Spleen (tissue), 11 donors: ENCODE measurements at regions not wholly inside any gene's neighbourhood (a gene's known extent, or its start where the extent isn't known, plus 50 kb on each side); places are given as distances from the start of the nearest gene placed in this dataset.

Experiments
- DNase-seq: peaks from one replicate; pipeline ENCODE4 v3.0.0-alpha.2; 2020
- H3K27ac ChIP-seq, 8 donors: fragments of 200-600 bp; sonication (generic) in 7 of 8; 1 replicate in 4 of 8; 2 replicates in 4 of 8; pipeline versions ENCODE4 v1.5.0 to v1.8.0; 2016 to 2021; ENCODE audit warnings: inconsistent platforms in 4 of 8, mild to moderate bottlenecking in 4 of 8, moderate library complexity in 1 of 8
- H3K27me3 ChIP-seq, 7 donors: fragments of 200-600 bp; sonication (generic) in 6 of 7; replicated peaks in 1 of 7; 1 replicate in 4 of 7; 2 replicates in 3 of 7; pipeline versions ENCODE4 v1.5.0 to v1.8.0; 2016 to 2021; ENCODE audit warnings: inconsistent platforms in 3 of 7, mild to moderate bottlenecking in 1 of 7
- H3K36me3 ChIP-seq, 6 donors: fragments of 200-600 bp; sonication (generic) in 5 of 6; 1 replicate in 4 of 6; 2 replicates in 2 of 6; pipeline versions ENCODE4 v1.5.0 to v1.8.0; 2016 to 2021; ENCODE audit warnings: inconsistent platforms in 2 of 6
- H3K4me1 ChIP-seq, 6 donors: fragments of 200-600 bp; sonication (generic) in 5 of 6; 1 replicate in 3 of 6; 2 replicates in 3 of 6; pipeline versions ENCODE4 v1.5.0 to v1.8.0; 2016 to 2021; ENCODE audit warnings: inconsistent platforms in 3 of 6
- H3K4me3 ChIP-seq, 8 donors: fragments of 200-600 bp; sonication (generic) in 7 of 8; 1 replicate in 4 of 8; 2 replicates in 4 of 8; pipeline versions ENCODE4 v1.5.0 to v1.8.0; 2016 to 2021; ENCODE audit warnings: inconsistent platforms in 4 of 8, mild to moderate bottlenecking in 4 of 8, moderate library complexity in 2 of 8
- H3K9me3 ChIP-seq, 8 donors: fragments of 200-600 bp; sonication (generic) in 7 of 8; 1 replicate in 4 of 8; 2 replicates in 4 of 8; pipeline versions ENCODE4 v1.5.0 to v1.8.0; 2016 to 2021; ENCODE audit warnings: inconsistent platforms in 4 of 8
- POLR2A ChIP-seq, 3 donors: fragments of 450-650 bp; IDR thresholded peaks; one replicate each; pipeline ENCODE4 v1.5.1; 2017; ENCODE audit warnings: antibody characterized with exemption in 3 of 3, mild to moderate bottlenecking in 1 of 3
- POLR2AphosphoS5 ChIP-seq, 3 donors: sonication (generic); formaldehyde crosslinking; IDR thresholded peaks; one replicate each; pipeline ENCODE4 v1.5.1; 2017; ENCODE audit warnings: antibody characterized with exemption in 3 of 3
- WGBS, 5 donors: extraction: QIAGEN DNeasy Blood & Tissue Kit in 3 of 5; methylation state at CpG; one replicate each; pipeline versions ENCODE4 v1.1.5 to v1.1.7; 2013 to 2018; 5-methylcytosine and 5-hydroxymethylcytosine counted together
- intact Hi-C: fragments of 100-400 bp; cut with DNase I; formaldehyde crosslinking; loops from one replicate; pipeline ENCODE4 v1.15.0; 2023; ENCODE audit warnings: low total_unique reads
- TF ChIP-seq, protein P1 (sequence below), 11 experiments: fragments of 200-600 bp in 7 of 11; fragments of 450-650 bp in 4 of 11; sonication (generic) in 4 of 11; IDR thresholded peaks in 8 of 11; conservative IDR thresholded peaks in 3 of 11; 1 replicate in 7 of 11; 2 replicates in 4 of 11; pipeline versions ENCODE4 v1.4.0 to v1.8.0; 2016 to 2021; ENCODE audit warnings: antibody characterized with exemption in 11 of 11, inconsistent platforms in 4 of 11, mild to moderate bottlenecking in 1 of 11
- donor health status: healthy with polysubstance abuse.
- donor health status: DM: no; HTN: no; CAD: no; lungs with moderate emphysema.
- donor health status: DM: no; HTN: no; CAD: no.
- donor health status: Bipolar disorder and iron deficiency.
- donor health status: healthy.
- donor health status: DM: no; HTN: no; CAD: no.
- donor health status: DM: yes; HTN: yes; CAD: no.

DNA sequence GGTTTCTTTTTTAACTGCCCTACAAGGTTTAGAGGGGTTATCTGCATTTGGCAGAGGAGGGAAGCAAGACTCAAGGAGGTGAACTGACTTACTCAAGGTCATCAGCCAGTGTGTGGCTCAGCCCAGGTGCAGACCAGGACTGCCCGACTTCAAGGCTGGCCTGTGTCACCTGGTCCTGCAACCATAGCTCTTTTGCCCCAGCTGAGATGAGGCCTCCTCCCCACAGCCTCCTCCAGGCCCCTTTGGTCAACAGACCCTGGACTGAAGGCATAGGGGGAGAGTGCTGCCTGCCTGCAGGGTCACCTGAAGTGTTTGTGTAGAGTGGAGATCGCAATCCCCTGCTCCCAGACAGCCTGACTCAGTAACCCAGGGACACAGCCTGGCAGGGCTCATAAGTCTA, 168.5 kb upstream of the GLI2 start:
- Histone ChIP-seq H3K4me3 (no peak overlapping the region), H3K4me1 (peaks cover 0 to 7% (median 2%) of the 10 kb centered on the region in 6 donors), H3K27ac (no peak overlapping the region), H3K36me3 (no peaks in the 10 kb centered on the region), H3K9me3 (no peaks in the 10 kb centered on the region), H3K27me3 (peaks cover 0 to 57% (median 0%) of the 10 kb centered on the region in 7 donors)
- intact Hi-C loops, result no loop called here
- TF ChIP-seq, protein P1, sequence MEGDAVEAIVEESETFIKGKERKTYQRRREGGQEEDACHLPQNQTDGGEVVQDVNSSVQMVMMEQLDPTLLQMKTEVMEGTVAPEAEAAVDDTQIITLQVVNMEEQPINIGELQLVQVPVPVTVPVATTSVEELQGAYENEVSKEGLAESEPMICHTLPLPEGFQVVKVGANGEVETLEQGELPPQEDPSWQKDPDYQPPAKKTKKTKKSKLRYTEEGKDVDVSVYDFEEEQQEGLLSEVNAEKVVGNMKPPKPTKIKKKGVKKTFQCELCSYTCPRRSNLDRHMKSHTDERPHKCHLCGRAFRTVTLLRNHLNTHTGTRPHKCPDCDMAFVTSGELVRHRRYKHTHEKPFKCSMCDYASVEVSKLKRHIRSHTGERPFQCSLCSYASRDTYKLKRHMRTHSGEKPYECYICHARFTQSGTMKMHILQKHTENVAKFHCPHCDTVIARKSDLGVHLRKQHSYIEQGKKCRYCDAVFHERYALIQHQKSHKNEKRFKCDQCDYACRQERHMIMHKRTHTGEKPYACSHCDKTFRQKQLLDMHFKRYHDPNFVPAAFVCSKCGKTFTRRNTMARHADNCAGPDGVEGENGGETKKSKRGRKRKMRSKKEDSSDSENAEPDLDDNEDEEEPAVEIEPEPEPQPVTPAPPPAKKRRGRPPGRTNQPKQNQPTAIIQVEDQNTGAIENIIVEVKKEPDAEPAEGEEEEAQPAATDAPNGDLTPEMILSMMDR (IDR thresholded peaks at IDR 0.05 in 8 of 11, conservative IDR thresholded peaks at IDR 0.05 in 3 of 11), result no peak
- TF ChIP-seq POLR2AphosphoS5 (IDR thresholded peaks at IDR 0.05), result no peak
- no peak for TF ChIP-seq POLR2A (IDR thresholded peaks at IDR 0.05)
- no peak for DNase-seq
- WGBS, 5 donors, result 74 to 88% (median 84%) methylated on average over 2 of the region's 2 CpGs

GRCh38 chr2:120568089-120568974, 167.3 kb upstream of the GLI2 start:
- H3K27me3 ChIP-seq, result peaks cover 0 to 67% (median 0%) of the 10 kb centered on the region in 7 donors
- 76 to 88% (median 81%) methylated on average over 8 to 10 of the region's 10 CpGs for WGBS, 5 donors
- H3K36me3 ChIP-seq, result no peaks in the 10 kb centered on the region
- TF ChIP-seq, protein P1 (IDR thresholded peaks at IDR 0.05 in 8 of 11, conservative IDR thresholded peaks at IDR 0.05 in 3 of 11), result no peak
- TF ChIP-seq POLR2AphosphoS5 (IDR thresholded peaks at IDR 0.05) (no peak), POLR2A (IDR thresholded peaks at IDR 0.05) (no peak)
- H3K9me3 ChIP-seq, result no peaks in the 10 kb centered on the region
- peaks cover 0 to 7% (median 2%) of the 10 kb centered on the region in 6 donors for H3K4me1 ChIP-seq
- H3K27ac ChIP-seq, result no peak overlapping the region
- DNase-seq, result no peak
- H3K4me3 ChIP-seq, result no peak overlapping the region
- intact Hi-C loops, result no loop called here

- Histone ChIP-seq H3K4me3 (no peak overlapping the region), H3K36me3 (no peaks in the 10 kb centered on the region), H3K27me3 (peaks cover 0 to 69% (median 0%) of the 10 kb centered on the region in 7 donors), H3K9me3 (no peaks in the 10 kb centered on the region), H3K27ac (no peak overlapping the region), H3K4me1 (peaks cover 0 to 7% (median 2%) of the 10 kb centered on the region in 6 donors)
- TF ChIP-seq, protein P1 (IDR thresholded peaks at IDR 0.05 in 8 of 11, conservative IDR thresholded peaks at IDR 0.05 in 3 of 11), result no peak
- no peak for TF ChIP-seq POLR2AphosphoS5 (IDR thresholded peaks at IDR 0.05)
- DNase-seq, result no peak
- intact Hi-C loops, result no loop called here
- 37 to 50% (median 43%) methylated on average over 3 of the region's 3 CpGs for WGBS, 5 donors
Measured at GRCh38 chr2:120568975-120569268, 166.7 kb upstream of the GLI2 start.

DNA sequence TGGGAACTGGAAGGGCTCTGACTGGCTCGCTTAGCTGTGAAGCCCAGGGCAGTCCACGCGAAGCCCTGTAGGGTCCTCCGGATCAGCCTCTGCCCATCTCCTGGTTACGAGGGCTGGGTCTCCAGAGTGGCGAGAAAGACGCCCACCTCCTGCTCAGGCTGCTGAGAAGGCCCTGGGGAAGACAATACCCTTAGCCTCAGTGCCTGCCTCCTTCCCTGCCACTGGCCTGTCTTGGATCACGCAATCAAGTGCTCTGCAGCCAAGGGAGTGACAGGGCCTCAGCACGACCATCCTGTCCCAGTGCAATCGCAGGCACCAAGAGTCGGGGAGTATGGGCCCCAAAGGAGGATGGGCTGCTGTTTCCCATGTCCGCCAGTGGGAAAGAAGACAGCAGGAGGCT, 165.7 kb upstream of the GLI2 start:
- 90 to 98% (median 93%) methylated on average over 9 to 12 of the region's 12 CpGs for WGBS, 5 donors
- H3K9me3 ChIP-seq, result no peaks in the 10 kb centered on the region
- H3K27ac ChIP-seq, result no peak overlapping the region
- H3K27me3 ChIP-seq, result peaks cover 0 to 66% (median 0%) of the 10 kb centered on the region in 7 donors
- H3K4me1 ChIP-seq, result peaks cover 0 to 7% (median 2%) of the 10 kb centered on the region in 6 donors
- TF ChIP-seq, protein P1 (IDR thresholded peaks at IDR 0.05 in 8 of 11, conservative IDR thresholded peaks at IDR 0.05 in 3 of 11), result no peak
- TF ChIP-seq POLR2AphosphoS5 (IDR thresholded peaks at IDR 0.05) (no peak), POLR2A (IDR thresholded peaks at IDR 0.05) (no peak)
- no peak for DNase-seq
- H3K36me3 ChIP-seq, result no peaks in the 10 kb centered on the region
- H3K4me3 ChIP-seq, result no peak overlapping the region
- intact Hi-C loops, result no loop called here
